GM18867 (cell line): ENCODE measurements at regions not wholly inside any gene's neighbourhood (a gene's known extent, or its start where the extent isn't known, plus 50 kb on each side); places are given as distances from the start of the nearest gene placed in this dataset.

Source experiments
- ATAC-seq: cut with Tn5 transposase; IDR thresholded peaks from one replicate; pipeline ENCODE4 v1.9.1; 2021; ENCODE audit warnings: mild to moderate bottlenecking, moderate library complexity; ENCODE audit not compliant: unreplicated experiment

- no peak for ATAC-seq
These were observed 229.2 kb upstream of the B3GAT1 start for GRCh38 chr11:134640971-134641968.

GRCh38 chr11:134640536-134640935 is 228.5 kb upstream of the B3GAT1 start:
- no peak for ATAC-seq

- ATAC-seq: no peak
These were observed 227.7 kb upstream of the B3GAT1 start for GRCh38 chr11:134639586-134640330.

GRCh38 chr11:134638796-134639430 is 226.9 kb upstream of the B3GAT1 start:
- no peak for ATAC-seq

GRCh38 chr11:134637091-134638015 is 225.3 kb upstream of the B3GAT1 start:
- ATAC-seq: no peak

- no peak for ATAC-seq
These were observed 224.0 kb upstream of the B3GAT1 start for GRCh38 chr11:134636071-134636470.

- no peak for ATAC-seq
These were observed 223.1 kb upstream of the B3GAT1 start for GRCh38 chr11:134634897-134635831.

GRCh38 chr11:134633276-134633675 is 221.2 kb upstream of the B3GAT1 start:
- no peak for ATAC-seq

GRCh38 chr11:134632347-134633119 is 220.5 kb upstream of the B3GAT1 start:
- no peak for ATAC-seq

GRCh38 chr11:134630861-134631260 is 218.8 kb upstream of the B3GAT1 start:
- no peak for ATAC-seq

GRCh38 chr11:134628426-134628825 is 216.4 kb upstream of the B3GAT1 start:
- no peak for ATAC-seq

GRCh38 chr11:134626032-134626431 is 214.0 kb upstream of the B3GAT1 start:
- no peak for ATAC-seq

GRCh38 chr11:134625631-134626030 is 213.6 kb upstream of the B3GAT1 start:
- ATAC-seq: no peak

- ATAC-seq: no peak
These were observed 213.1 kb upstream of the B3GAT1 start for GRCh38 chr11:134625151-134625550.

GRCh38 chr11:134624166-134624920 is 212.3 kb upstream of the B3GAT1 start:
- no peak for ATAC-seq

- no peak for ATAC-seq
These were observed 211.7 kb upstream of the B3GAT1 start for GRCh38 chr11:134623711-134624110.

GRCh38 chr11:134622458-134622857 is 210.4 kb upstream of the B3GAT1 start:
- ATAC-seq: no peak

GRCh38 chr11:134617360-134617759 is 205.3 kb upstream of the B3GAT1 start:
- ATAC-seq: no peak
